Stomach (tissue), 4 donors: ENCODE measurements at regions not wholly inside any gene's neighbourhood (a gene's known extent, or its start where the extent isn't known, plus 50 kb on each side); places are given as distances from the start of the nearest gene placed in this dataset.

Experiments
- CTCF ChIP-seq, 7 experiments: fragments of 450-650 bp in 4 of 7; fragments of 200-600 bp in 3 of 7; sonication (generic) in 3 of 7; IDR thresholded peaks; one replicate each; pipeline ENCODE4 v1.5.1; 2016 to 2019; ENCODE audit warnings: antibody characterized with exemption in 7 of 7, control low read depth in 2 of 7, mild to moderate bottlenecking in 1 of 7
- EP300 ChIP-seq: sonication (generic); formaldehyde crosslinking; IDR thresholded peaks from one replicate; pipeline ENCODE4 v1.6.1; 2017; ENCODE audit warnings: antibody characterized with exemption
- POLR2A ChIP-seq, 4 donors: fragments of 450-650 bp; IDR thresholded peaks; one replicate each; pipeline ENCODE4 v1.6.1; 2016; ENCODE audit warnings: antibody characterized with exemption in 4 of 4, control low read depth in 2 of 4, mild to moderate bottlenecking in 1 of 4, moderate library complexity in 1 of 4
- POLR2AphosphoS5 ChIP-seq, 3 donors: sonication (generic); formaldehyde crosslinking; IDR thresholded peaks; one replicate each; pipeline ENCODE4 v1.6.1; 2016; ENCODE audit warnings: antibody characterized with exemption in 3 of 3

- TF ChIP-seq CTCF (IDR thresholded peaks at IDR 0.05) (no peak), EP300 (no peak), POLR2AphosphoS5 (IDR thresholded peaks at IDR 0.05) (peak in 1 of 3 donors; percentile 43), POLR2A (IDR thresholded peaks at IDR 0.05) (no peak)
Measured at GRCh38 chr12:83318386-83319098, 631.8 kb downstream of the TMTC2 start.
